PC-3 (cell line): ENCODE measurements at regions not wholly inside any gene's neighbourhood (a gene's known extent, or its start where the extent isn't known, plus 50 kb on each side); places are given as distances from the start of the nearest gene placed in this dataset.

Source experiments
- ATAC-seq: fragments of 200-7000 bp; cut with Tn5 transposase; 2 replicates; pipeline ENCODE4 v1.9.1; 2020; ENCODE audit warnings: mild to moderate bottlenecking, moderate library complexity
- BruUV-seq: library from RNA; stranded (reverse); fragments of 400-500 nt; replicated peaks from 2 replicates; lab custom pipeline; 2021; lab: Mats Ljungman, UMichigan
- CTCF ChIA-PET: fragments of 300-600 bp; sonication (Branson Sonifier 250); formaldehyde crosslinking; loops from one replicate; lab custom pipeline; 2022; ENCODE audit warnings: antibody characterized with exemption; lab: Charles Lee
- POLR2A ChIA-PET: fragments of 300-600 bp; sonication (Branson Sonifier 250); formaldehyde crosslinking; loops from one replicate; lab custom pipeline; 2022; ENCODE audit warnings: antibody characterized with exemption; ENCODE audit not compliant: unreplicated experiment; lab: Charles Lee
- DNase-seq: peaks from one replicate; pipeline ENCODE4 v3.0.0-alpha.2; 2015
- H2AFZ ChIP-seq: fragments of 300-600 bp; sonication (generic); 2 replicates; pipeline ENCODE4 v1.6.0; 2016; ENCODE audit warnings: antibody characterized with exemption, low read length
- H3F3A ChIP-seq: fragments of 300-600 bp; sonication (generic); one replicate; pipeline ENCODE4 v1.6.0; 2017; ENCODE audit warnings: antibody characterized with exemption, low read length, control low read depth, mild to moderate bottlenecking; ENCODE audit not compliant: unreplicated experiment
- H3K27ac ChIP-seq: fragments of 300-600 bp; sonication (generic); 2 replicates; pipeline ENCODE4 v1.5.1; 2016; ENCODE audit warnings: mild to moderate bottlenecking, low read length
- H3K27me3 ChIP-seq: fragments of 300-600 bp; sonication (generic); 2 replicates; pipeline ENCODE4 v1.6.1; 2016; ENCODE audit warnings: low read length, mixed read lengths
- H3K36me3 ChIP-seq: fragments of 300-600 bp; sonication (generic); 2 replicates; pipeline ENCODE4 v1.6.1; 2016; ENCODE audit warnings: low read depth, mixed run types, low read length, mixed read lengths
- H3K4me1 ChIP-seq: fragments of 300-600 bp; sonication (generic); 2 replicates; pipeline ENCODE4 v1.5.1; 2016; ENCODE audit warnings: low read length; ENCODE audit not compliant: insufficient read depth
- H3K4me2 ChIP-seq: fragments of 300-600 bp; sonication (generic); 2 replicates; pipeline ENCODE4 v1.6.0; 2016; ENCODE audit warnings: low read length
- H3K4me3 ChIP-seq: fragments of 300-600 bp; sonication (generic); 2 replicates; pipeline ENCODE4 v1.5.1; 2016; ENCODE audit warnings: mild to moderate bottlenecking, low read length, mixed read lengths
- H3K79me2 ChIP-seq: fragments of 300-600 bp; sonication (generic); 2 replicates; pipeline ENCODE4 v1.6.1; 2017; ENCODE audit warnings: low read length, mixed read lengths
- H3K9ac ChIP-seq: fragments of 300-600 bp; sonication (generic); 2 replicates; pipeline ENCODE4 v1.6.0; 2016; ENCODE audit warnings: mild to moderate bottlenecking, low read length
- H3K9me2 ChIP-seq: fragments of 300-600 bp; sonication (generic); replicated peaks from 2 replicates; pipeline ENCODE4 v1.6.1; 2016; ENCODE audit warnings: mixed run types, low read length, mixed read lengths
- H3K9me3 ChIP-seq: fragments of 300-600 bp; sonication (generic); 2 replicates; pipeline ENCODE4 v1.6.1; 2016; ENCODE audit warnings: low read length, mixed read lengths
- H4K20me1 ChIP-seq: fragments of 300-600 bp; sonication (generic); 2 replicates; pipeline ENCODE4 v1.6.1; 2016; ENCODE audit warnings: low read length, mixed read lengths
- CTCF ChIP-seq: fragments of 300-600 bp; sonication (generic); conservative IDR thresholded peaks from 2 replicates; pipeline ENCODE4 v1.5.1; 2017; ENCODE audit warnings: antibody characterized with exemption, low read depth, mild to moderate bottlenecking, low read length
- EZH2 ChIP-seq: fragments of 300-600 bp; sonication (generic); IDR thresholded peaks from one replicate; pipeline ENCODE4 v1.6.1; 2017; ENCODE audit warnings: antibody characterized with exemption, mild to moderate bottlenecking, low read length; ENCODE audit not compliant: unreplicated experiment
- EZH2phosphoT487 ChIP-seq: fragments of 300-600 bp; sonication (generic); IDR thresholded peaks from 2 replicates; pipeline ENCODE4 v1.6.1; 2018; ENCODE audit warnings: mild to moderate bottlenecking, antibody characterized with exemption, low read length, borderline replicate concordance
- intact Hi-C: fragments of 100-400 bp; cut with micrococcal nuclease; formaldehyde crosslinking; loops from 2 replicates; pipeline ENCODE4 v1.9.0; 2023

DNA sequence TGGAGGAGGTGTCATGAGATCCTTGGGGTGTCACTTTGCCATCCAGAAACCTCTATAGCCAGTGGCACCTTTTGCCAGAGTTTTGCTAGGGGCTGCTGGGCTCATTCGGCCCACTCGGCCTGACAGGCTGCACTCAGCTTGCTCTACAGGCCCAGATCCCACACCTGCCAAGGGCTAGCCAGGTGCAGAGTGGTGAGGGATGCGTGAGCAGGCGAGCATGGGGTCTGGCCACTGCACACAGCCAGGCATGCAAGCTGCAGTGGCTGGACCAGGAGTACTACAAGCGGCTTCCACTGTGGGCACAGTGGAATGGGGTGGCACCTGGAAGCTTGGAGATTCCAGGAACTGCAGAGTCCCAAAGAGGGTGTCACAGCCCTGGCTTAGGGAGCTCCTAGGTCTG, 372.7 kb downstream of the CHSY3 start:
- Histone ChIP-seq H4K20me1 (no peaks in the 10 kb centered on the region), H3K27me3 (no peaks in the 10 kb centered on the region), H3K27ac (no peak overlapping the region), H3K4me2 (no peak overlapping the region), H3K9me3 (no peaks in the 10 kb centered on the region), H3K9ac (no peak overlapping the region), H3K79me2 (no peaks in the 10 kb centered on the region), H3K4me1 (peaks cover 17% of the 10 kb centered on the region), H3K36me3 (no peaks in the 10 kb centered on the region), H3K4me3 (no peak overlapping the region), H3F3A (no peaks in the 10 kb centered on the region), H2AFZ (no peak overlapping the region), H3K9me2 (no peaks in the 10 kb centered on the region)
- no peak for TF ChIP-seq EZH2
- no peak for TF ChIP-seq EZH2phosphoT487
- no peak for TF ChIP-seq CTCF
- DNase-seq (no peak), ATAC-seq (no peak)
- ChIA-PET CTCF (no interaction called here), POLR2A (no interaction called here)
- intact Hi-C loops = no loop called here
- BruUV-seq = no TSS peak

DNA sequence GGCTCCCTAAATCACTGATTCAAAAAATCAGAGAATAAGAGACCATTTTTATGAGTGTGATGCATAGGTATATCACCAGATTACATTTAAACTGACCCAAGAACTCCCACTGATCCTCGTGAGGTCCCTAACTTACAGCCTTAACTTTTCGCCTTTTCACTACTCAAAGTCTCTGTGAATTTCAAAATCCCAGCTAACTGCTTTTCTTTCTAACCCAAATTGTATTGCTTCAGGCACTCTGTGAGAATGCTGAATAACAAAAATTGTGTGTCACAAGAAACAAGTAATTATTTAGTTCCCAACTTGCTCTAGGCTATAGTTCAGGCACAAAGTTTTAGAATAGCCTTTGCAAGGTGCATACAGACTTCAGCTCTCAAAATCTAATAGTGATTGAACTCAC, 368.6 kb downstream of the CHSY3 start:
- H3K9me2 ChIP-seq = no peaks in the 10 kb centered on the region
- H3K27ac ChIP-seq = no peak overlapping the region
- intact Hi-C loops = no loop called here
- H3K36me3 ChIP-seq = no peaks in the 10 kb centered on the region
- H3F3A ChIP-seq = no peaks in the 10 kb centered on the region
- TF ChIP-seq EZH2 (no peak), EZH2phosphoT487 (no peak)
- no peak overlapping the region for H3K4me3 ChIP-seq
- CTCF ChIA-PET = no interaction called here
- no peak overlapping the region for H3K9ac ChIP-seq
- no peaks in the 10 kb centered on the region for H3K4me1 ChIP-seq
- no peak overlapping the region for H2AFZ ChIP-seq
- H3K79me2 ChIP-seq = no peaks in the 10 kb centered on the region
- BruUV-seq = no TSS peak
- H4K20me1 ChIP-seq = no peaks in the 10 kb centered on the region
- no peaks in the 10 kb centered on the region for H3K9me3 ChIP-seq
- DNase-seq (no peak), ATAC-seq (no peak)
- no peaks in the 10 kb centered on the region for H3K27me3 ChIP-seq
- POLR2A ChIA-PET = no interaction called here
- H3K4me2 ChIP-seq = no peak overlapping the region

GRCh38 chr5:130270786-130271185, 366.5 kb downstream of the CHSY3 start:
- Histone ChIP-seq H3K9ac (no peak overlapping the region), H3K9me2 (no peaks in the 10 kb centered on the region), H3K4me2 (no peak overlapping the region), H3K79me2 (no peaks in the 10 kb centered on the region), H2AFZ (no peak overlapping the region), H3K27me3 (no peaks in the 10 kb centered on the region), H4K20me1 (no peaks in the 10 kb centered on the region), H3F3A (no peaks in the 10 kb centered on the region), H3K4me3 (no peak overlapping the region), H3K27ac (no peak overlapping the region), H3K9me3 (no peaks in the 10 kb centered on the region), H3K4me1 (no peaks in the 10 kb centered on the region), H3K36me3 (no peaks in the 10 kb centered on the region)
- intact Hi-C loops = no loop called here
- no peak for ATAC-seq
- no TSS peak for BruUV-seq
- TF ChIP-seq CTCF (no peak), EZH2phosphoT487 (no peak), EZH2 (no peak)
- POLR2A ChIA-PET = no interaction called here
- DNase-seq = peak; percentile 52
- CTCF ChIA-PET = no interaction called here
